Stromal cell of bone marrow (primary cell): ENCODE measurements at regions not wholly inside any gene's neighbourhood (a gene's known extent, or its start where the extent isn't known, plus 50 kb on each side); places are given as distances from the start of the nearest gene placed in this dataset.

ENCODE experiments used
- DNase-seq: peaks from one replicate; pipeline ENCODE4 v3.0.0-alpha.2; 2012; ENCODE audit warnings: low read depth

GRCh38 chr4:38311495-38312126 lies 351.4 kb downstream of the PTTG2 start:
- DNase-seq = no peak

GRCh38 chr4:38313175-38313574 lies 350.8 kb upstream of the KLF3 start:
- no peak for DNase-seq

DNA sequence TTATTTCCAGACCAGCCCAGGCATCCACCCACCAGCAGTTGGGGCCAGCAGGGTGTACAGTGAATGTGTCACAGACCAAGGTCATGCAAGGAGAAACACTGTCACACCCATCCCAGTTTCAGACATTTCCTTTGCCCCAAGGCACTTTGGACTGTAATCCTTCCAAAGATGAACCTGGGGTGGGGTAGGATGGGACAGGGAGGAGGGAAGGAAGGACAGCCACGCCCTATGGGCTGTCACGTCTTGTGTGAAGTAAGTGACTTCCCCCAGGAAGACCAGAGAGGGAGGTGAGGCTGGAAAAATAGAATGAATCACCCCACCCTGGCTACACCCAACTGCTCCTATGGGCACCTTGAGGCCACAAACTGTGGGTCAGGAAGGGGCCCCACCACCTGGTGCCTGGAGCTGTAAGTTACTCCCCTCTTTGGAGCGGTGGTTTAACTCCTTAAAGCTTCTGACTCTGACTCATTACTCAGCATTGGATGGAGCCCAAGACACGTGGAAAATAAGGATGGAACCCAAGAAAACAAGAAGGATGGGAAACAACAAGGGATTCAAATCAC lies 349.9 kb upstream of the KLF3 start:
- no peak for DNase-seq

DNA sequence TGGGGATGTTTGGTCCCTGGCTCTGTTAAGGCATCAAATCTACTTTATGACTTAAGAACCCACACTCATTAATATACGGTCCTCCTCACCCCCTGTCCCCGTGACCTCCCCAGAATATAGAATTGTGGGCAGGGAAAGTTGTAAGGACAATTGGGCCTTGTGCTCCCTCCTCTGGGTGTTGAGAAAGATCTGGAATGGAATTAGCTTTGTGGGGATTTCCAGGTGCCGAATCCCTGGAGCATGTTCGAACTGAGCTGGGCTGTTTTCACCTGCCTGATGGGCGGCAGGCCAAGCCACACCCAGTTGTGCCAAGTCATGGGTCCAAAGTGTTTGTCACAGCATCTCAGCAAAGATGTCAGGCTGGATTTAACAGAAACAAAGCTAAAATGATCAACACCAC lies 349.3 kb upstream of the KLF3 start:
- no peak for DNase-seq

GRCh38 chr4:38315286-38315685 lies 348.7 kb upstream of the KLF3 start:
- no peak for DNase-seq

GRCh38 chr4:38316045-38316444 lies 348.0 kb upstream of the KLF3 start:
- no peak for DNase-seq

DNA sequence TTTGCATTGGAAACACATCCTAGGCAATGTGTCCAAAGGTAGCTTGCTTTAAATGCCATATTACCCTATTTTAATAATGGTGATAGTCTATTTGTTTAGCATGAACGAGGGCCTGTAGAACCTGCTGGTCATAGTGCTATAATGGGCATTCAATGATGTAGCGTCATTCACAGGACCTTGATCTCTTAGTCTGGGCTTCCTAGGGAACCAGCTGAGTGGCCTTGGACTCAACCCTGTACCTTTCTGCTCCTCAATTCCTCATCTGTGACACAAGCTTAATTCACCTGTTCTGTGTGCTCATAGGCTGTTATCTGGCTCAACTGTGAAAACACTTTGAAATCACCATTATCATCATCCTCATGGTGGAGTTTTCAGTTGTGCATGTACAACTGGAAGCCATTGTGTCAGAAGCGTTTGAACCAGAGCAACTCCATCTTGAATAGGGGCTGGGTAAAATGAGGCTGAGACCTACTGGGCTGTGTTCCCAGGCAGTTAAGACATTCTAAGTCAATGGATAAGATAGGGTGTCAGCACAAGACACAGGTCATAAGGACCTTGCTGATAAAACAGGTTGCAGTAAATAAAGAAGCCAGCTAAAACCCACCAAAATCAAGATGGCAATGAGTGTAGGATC lies 346.8 kb upstream of the KLF3 start:
- DNase-seq = no peak

DNA sequence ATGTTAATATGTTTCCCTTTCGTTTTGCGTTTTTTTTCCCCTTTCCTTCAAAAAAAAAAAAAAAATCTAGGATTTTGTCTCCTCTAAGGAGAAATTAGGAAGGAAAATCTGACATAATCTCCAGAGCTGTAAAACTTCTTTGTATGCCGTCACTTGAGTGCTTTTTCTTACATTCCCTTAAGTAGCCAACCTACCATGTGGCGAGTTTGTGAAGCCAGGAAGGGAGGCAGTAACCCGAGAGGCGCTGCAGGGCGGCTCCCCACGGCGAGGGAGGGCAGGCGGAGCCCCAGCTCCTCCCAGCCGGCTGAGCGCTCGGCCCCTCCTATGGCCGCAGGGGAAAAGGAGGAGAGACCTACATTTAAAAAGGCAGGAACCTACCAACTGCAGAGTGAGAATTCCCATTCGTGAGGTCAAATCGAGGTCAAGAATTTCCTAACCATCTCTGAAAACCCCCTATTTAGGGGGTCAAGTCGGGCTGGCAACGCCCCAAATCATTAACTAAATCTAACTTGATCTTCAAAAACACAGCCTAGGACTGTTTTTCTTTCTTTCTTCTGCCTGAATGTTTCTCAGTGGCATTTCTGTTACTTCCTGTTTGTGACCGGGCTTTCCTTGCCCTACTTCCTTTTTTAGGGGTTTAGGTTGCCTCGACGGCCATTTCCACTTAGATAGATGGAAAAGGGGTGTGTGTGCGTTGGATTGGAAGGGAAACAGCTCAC lies 345.1 kb upstream of the KLF3 start:
- peak; percentile 97 for DNase-seq

DNA sequence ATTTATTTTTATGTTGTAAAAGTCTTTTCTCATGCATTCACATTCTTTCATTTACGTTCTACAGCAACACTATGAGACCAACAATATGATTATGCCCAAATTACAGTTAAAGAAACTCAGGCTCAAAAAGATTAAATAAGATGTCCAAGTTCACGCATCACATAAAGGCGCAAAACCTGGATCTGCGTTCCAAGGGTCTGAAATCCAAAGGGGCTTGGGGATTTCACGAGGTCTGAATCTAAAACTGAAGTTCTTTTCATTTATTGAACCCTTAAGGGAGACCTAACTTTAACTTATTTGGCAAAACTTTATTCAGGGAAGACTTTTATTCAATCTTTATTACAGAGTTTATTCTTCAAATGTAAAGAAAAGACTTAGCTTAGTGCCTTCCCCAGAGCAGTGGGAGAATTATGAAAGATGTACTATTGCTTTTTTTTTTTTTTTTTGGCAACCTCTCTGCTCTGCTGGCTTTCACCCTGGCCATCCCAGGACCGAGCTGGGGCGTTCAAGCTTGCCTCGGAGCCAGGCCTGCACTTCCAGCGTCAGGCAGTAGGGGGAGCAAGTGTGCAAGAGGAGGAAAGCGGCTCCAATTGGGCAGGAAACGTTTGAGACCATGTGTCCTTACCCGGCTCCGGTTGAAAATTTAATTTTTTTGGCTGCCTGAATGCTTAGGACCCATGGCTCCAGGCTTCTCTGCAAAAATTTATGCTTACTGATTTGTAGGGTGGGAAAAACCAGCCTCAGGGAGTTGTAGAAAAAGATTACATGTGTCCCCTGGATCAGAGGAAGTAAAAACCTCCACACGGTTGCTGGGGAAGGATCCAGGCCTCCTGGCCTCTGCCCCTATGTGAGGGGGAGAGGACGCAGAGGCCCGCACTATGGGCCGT lies 344.3 kb upstream of the KLF3 start:
- peak; percentile 90 for DNase-seq

DNA sequence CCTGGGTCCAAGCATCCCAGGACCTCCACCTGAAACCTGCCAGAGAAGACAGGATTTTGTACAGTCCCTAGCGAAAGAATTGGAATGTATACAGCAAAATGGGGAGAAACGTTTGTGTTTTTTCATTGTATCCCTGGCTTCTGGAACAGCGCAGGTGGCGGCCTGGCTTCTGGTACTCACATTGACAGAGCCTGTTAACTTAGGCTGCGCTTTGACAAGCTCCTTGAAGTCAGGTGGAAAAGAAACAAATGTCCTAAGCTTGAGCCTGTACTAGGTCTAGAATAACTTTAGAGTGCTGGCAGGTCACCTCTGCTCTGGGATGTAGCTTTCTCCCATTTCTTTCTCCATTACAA lies 343.7 kb upstream of the KLF3 start:
- no peak for DNase-seq

DNA sequence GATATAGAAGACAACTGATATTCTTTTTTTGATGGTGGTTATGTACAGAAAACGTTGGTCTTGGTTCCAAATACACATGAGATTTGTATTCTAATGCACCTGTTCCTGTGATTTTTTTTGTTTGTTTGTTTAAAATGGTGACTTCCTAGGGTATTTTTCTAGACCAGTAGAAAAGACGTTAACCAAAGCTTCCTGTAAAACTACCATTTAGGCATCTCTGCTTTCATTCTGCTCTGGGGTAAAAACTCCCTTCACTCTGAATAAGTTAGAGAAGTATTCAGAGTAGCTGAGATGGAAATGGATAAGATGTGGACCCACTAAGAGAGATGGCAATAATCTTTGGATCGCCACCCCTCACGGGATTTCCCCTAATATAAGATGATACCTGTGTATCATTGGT lies 343.2 kb upstream of the KLF3 start:
- DNase-seq = no peak

DNA sequence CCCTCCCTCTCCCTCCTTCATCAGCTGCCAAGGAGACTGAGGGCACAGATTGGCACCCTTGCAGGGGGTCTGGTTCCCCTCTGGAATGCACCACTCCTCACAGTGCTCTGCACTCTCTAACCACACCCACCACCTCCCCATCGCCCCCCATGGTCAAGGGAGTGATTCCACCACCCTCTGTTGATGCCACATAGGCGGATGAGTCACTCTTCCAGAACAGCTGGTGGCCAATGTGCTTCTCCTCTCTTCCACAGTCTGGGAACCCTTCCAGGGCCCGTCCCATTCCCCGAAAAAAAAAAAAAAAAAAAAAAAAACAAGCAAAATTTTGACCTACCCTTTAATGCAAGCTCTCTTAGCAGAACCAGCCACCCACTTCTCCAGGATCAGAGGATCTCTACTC lies 341.3 kb upstream of the KLF3 start:
- peak; percentile 86 for DNase-seq

DNA sequence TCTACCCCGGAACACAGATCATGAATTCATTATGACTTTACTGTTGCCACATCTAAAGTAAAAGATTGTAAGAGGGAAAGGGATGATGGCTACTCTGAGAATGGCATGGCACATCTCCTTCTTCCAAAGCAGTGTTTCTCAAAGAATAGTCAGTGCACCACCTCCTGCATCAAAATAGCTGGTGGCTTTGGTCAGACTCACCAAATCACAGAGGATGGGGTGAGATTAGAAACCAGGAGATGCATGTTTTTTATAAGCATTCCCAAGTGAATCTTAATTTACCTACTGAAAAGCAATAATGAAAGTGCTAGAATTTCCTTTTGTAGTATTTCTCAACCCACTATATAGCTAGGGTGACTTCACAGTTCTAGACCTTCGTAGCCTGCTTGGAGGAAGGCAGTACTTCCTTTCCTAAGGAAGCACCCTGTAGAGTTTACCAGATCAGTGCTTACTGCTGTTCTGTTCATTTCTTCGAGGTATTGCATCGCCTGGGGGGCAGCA lies 340.8 kb upstream of the KLF3 start:
- DNase-seq = no peak

DNA sequence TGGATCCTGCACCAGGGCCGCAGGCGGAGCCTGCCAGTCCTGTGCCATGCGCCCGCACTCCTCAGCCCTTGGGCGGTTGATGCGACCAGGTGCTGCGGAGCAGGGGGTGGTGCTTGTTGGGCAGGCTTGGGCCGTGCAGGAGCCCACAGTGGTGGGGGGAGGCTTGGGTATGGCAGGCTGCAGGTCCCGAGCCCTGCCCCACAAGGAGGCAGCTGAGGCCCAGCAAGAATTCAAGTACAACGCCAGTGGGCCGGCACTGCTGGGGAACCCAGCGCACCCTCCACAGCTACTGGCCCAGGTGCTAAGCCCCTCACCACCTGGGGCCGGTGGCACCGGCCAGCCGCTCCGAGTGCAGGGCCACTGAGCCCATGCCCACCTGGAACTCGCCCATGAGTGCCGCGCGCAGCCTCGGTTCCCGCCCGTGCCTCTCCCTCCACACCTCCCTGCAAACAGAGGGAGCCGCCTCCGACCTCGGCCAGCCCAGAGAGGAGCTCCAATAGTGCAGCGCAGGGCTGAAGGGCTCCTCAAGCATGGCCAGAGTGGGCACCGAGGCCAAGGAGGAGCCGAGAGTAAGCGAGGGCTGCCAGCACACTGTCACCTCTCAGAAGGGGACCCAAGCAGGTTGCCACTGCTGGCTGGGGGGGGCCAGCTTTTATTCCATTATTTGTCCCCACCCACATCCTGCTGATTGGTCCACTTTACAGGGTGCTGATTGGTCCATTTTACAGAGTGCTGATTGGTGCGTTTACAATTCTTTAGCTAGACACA lies 339.0 kb upstream of the KLF3 start:
- DNase-seq = no peak

GRCh38 chr4:38325629-38325913 lies 338.4 kb upstream of the KLF3 start:
- DNase-seq = no peak

GRCh38 chr4:38326499-38326898 lies 337.5 kb upstream of the KLF3 start:
- no peak for DNase-seq

GRCh38 chr4:38327174-38327573 lies 336.8 kb upstream of the KLF3 start:
- no peak for DNase-seq

DNA sequence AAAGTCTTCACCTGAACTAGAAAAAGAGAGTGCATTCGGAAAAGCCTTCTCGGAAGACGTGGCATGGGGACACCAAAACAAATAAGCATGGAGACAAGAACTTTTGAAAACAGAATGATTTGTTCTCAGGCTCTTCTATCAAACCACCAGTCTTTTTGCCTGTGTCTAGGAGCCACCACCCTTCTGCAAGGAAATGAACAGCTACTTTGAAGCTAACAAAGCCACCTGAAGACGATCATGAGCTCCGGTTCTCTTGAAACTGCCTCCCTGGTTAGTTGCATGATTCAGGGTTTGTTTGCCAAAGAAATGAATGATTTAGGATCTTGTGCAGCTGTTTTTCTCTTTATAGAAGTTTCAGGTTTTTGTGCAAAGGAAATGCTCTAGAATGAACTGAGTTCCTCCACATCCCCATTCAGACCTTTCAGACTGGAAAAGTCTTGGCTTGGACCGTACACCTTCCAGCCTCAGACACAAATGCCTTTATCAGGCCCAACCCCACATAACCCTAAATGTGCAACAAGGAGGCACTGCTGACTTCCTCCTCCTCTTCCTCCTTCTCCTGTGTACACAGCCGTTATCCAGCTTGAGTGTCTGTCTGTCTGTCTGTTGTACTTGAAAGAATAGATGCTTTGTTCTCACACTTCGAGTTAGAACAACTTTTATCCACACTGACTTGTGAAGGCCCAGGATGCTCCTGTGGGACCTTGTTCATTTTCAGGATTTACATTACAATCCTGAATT lies 334.8 kb upstream of the KLF3 start:
- no peak for DNase-seq

DNA sequence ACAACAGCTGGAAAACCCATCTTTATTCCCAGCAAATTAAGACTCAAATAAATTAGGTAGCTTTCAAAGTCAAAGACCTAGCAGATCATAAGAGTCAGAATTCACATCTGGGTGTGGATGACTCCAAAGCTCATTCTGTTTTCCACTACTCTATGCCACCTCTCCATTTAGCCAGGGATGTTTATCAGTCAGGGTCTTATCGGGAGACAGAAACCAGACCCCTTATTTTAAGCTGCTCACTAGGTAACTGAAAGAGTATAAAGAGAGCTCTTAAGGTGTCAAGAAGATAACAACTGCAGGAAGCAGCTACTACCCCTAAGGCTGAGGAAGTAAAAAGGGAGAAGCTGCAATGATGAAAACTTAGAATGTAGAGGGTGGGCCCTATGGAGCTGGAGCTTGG lies 333.7 kb upstream of the KLF3 start:
- no peak for DNase-seq

DNA sequence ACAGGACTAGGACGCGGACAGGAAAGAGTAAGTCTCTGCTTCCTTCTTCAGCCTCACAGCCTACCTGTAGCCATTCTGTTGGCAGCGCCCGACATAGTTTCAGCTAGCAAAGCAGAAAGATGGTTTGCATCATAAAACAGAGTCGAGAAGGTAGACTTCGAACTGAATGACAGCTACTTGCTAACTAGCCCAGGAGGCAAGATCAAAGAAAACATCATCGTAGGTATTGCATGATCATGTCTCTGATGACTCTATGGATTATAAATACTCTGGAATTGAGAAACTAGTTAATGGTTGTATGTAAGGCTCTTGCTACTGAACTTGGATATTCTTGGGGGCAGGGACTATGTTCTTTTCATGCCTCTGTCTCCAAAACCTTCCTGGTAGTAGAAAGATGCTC lies 333.1 kb upstream of the KLF3 start:
- DNase-seq = no peak

- DNase-seq = no peak
Measured at GRCh38 chr4:38332699-38333098, 331.3 kb upstream of the KLF3 start.
